Endothelial cell (in vitro differentiated cells): ENCODE measurements at regions not wholly inside any gene's neighbourhood (a gene's known extent, or its start where the extent isn't known, plus 50 kb on each side); places are given as distances from the start of the nearest gene placed in this dataset.

Source experiments
- DNase-seq: peaks from one replicate; pipeline ENCODE4 v3.0.0; 2021; ENCODE audit warnings: low spot score
- H3K27ac Mint-ChIP-seq: one replicate; pipeline ENCODE4 v1.8.0; 2021; ENCODE audit warnings: mixed read lengths, inconsistent platforms; ENCODE audit not compliant: unreplicated experiment
- H3K27me3 Mint-ChIP-seq: one replicate; pipeline ENCODE4 v1.8.0; 2021; ENCODE audit warnings: mild to moderate bottlenecking, moderate library complexity, mixed read lengths, inconsistent platforms; ENCODE audit not compliant: unreplicated experiment
- H3K36me3 Mint-ChIP-seq: one replicate; pipeline ENCODE4 v1.8.0; 2021; ENCODE audit warnings: mild to moderate bottlenecking, low read depth, mixed read lengths, inconsistent platforms; ENCODE audit not compliant: unreplicated experiment
- H3K4me1 Mint-ChIP-seq: one replicate; pipeline ENCODE4 v1.8.0; 2021; ENCODE audit warnings: mild to moderate bottlenecking, mixed read lengths, inconsistent platforms; ENCODE audit not compliant: unreplicated experiment
- H3K4me3 Mint-ChIP-seq: one replicate; pipeline ENCODE4 v1.8.0; 2021; ENCODE audit warnings: mild to moderate bottlenecking, mixed read lengths, inconsistent platforms; ENCODE audit not compliant: unreplicated experiment
- H3K9me3 Mint-ChIP-seq: one replicate; pipeline ENCODE4 v1.8.0; 2021; ENCODE audit warnings: mixed read lengths, inconsistent platforms; ENCODE audit not compliant: unreplicated experiment
- CTCF ChIP-seq: fragments of 200-600 bp; sonication (generic); IDR thresholded peaks from one replicate; pipeline ENCODE4 v1.5.0; 2021; ENCODE audit warnings: antibody characterized with exemption; ENCODE audit not compliant: unreplicated experiment

- no peaks in the 10 kb centered on the region for H3K9me3 Mint-ChIP-seq
- no peak overlapping the region for H3K27ac Mint-ChIP-seq
- no peak overlapping the region for H3K4me3 Mint-ChIP-seq
- TF ChIP-seq CTCF, result no peak
- H3K4me1 Mint-ChIP-seq, result peaks cover 4% of the 10 kb centered on the region
- H3K36me3 Mint-ChIP-seq, result peaks cover 5% of the 10 kb centered on the region
- no peak for DNase-seq
- peaks cover 2% of the 10 kb centered on the region for H3K27me3 Mint-ChIP-seq
Measured at GRCh38 chr15:69713726-69714559, 261.3 kb downstream of the RPLP1 start.

- H3K4me3 Mint-ChIP-seq, result no peak overlapping the region
- no peak for DNase-seq
- no peak overlapping the region for H3K27ac Mint-ChIP-seq
- no peaks in the 10 kb centered on the region for H3K9me3 Mint-ChIP-seq
- H3K27me3 Mint-ChIP-seq, result peaks cover 2% of the 10 kb centered on the region
- no peak for TF ChIP-seq CTCF
- H3K4me1 Mint-ChIP-seq, result peaks cover 4% of the 10 kb centered on the region
- no peaks in the 10 kb centered on the region for H3K36me3 Mint-ChIP-seq
Measured at GRCh38 chr15:69715210-69715609, 262.6 kb downstream of the RPLP1 start.

GRCh38 chr15:69718436-69718835 lies 265.8 kb downstream of the RPLP1 start:
- Mint-ChIP-seq H3K27ac (no peak overlapping the region), H3K9me3 (no peaks in the 10 kb centered on the region), H3K4me3 (no peak overlapping the region), H3K4me1 (peaks cover 12% of the 10 kb centered on the region), H3K27me3 (peaks cover 1% of the 10 kb centered on the region), H3K36me3 (no peaks in the 10 kb centered on the region)
- DNase-seq, result no peak
- no peak for TF ChIP-seq CTCF

GRCh38 chr15:69718916-69719315 lies 266.3 kb downstream of the RPLP1 start:
- no peak for DNase-seq
- Mint-ChIP-seq H3K9me3 (no peaks in the 10 kb centered on the region), H3K36me3 (no peaks in the 10 kb centered on the region), H3K27ac (no peak overlapping the region), H3K4me3 (no peak overlapping the region), H3K4me1 (peaks cover 11% of the 10 kb centered on the region), H3K27me3 (peaks cover 1% of the 10 kb centered on the region)
- TF ChIP-seq CTCF, result no peak

- no peak for DNase-seq
- Mint-ChIP-seq H3K4me1 (peaks cover 7% of the 10 kb centered on the region), H3K9me3 (no peaks in the 10 kb centered on the region), H3K4me3 (no peak overlapping the region), H3K27ac (no peak overlapping the region), H3K27me3 (peaks cover 1% of the 10 kb centered on the region), H3K36me3 (no peaks in the 10 kb centered on the region)
- TF ChIP-seq CTCF, result no peak
Measured at GRCh38 chr15:69719527-69720240, 267.1 kb downstream of the RPLP1 start.
